Cardiac muscle cell (in vitro differentiated cells and primary cell): ENCODE measurements at regions not wholly inside any gene's neighbourhood (a gene's known extent, or its start where the extent isn't known, plus 50 kb on each side); places are given as distances from the start of the nearest gene placed in this dataset.

Experiments
- DNase-seq, 2 donors: peaks; one replicate each; pipeline versions ENCODE4 v3.0.0 to v3.0.0-alpha.2; 2010 to 2017; ENCODE audit warnings: low read depth in 1 of 2, low spot score in 1 of 2
- H3K27ac ChIP-seq: fragments of 200-600 bp; sonication (generic); 2 replicates; pipeline ENCODE4 v1.5.1; 2016
- H3K27me3 ChIP-seq: fragments of 200-600 bp; sonication (generic); 2 replicates; pipeline ENCODE4 v1.6.0; 2016; ENCODE audit warnings: control low read depth
- H3K36me3 ChIP-seq: fragments of 200-600 bp; sonication (generic); 2 replicates; pipeline ENCODE4 v1.5.1; 2016; ENCODE audit warnings: control low read depth
- H3K4me1 ChIP-seq: fragments of 200-600 bp; sonication (generic); 2 replicates; pipeline ENCODE4 v1.8.1; 2017; ENCODE audit warnings: low read depth, mild to moderate bottlenecking, mixed run types
- H3K4me3 ChIP-seq: fragments of 200-600 bp; sonication (generic); 2 replicates; pipeline ENCODE4 v1.5.1; 2016; ENCODE audit warnings: mild to moderate bottlenecking
- H3K9me3 ChIP-seq: fragments of 200-600 bp; sonication (generic); 2 replicates; pipeline ENCODE4 v1.5.1; 2017; ENCODE audit warnings: low read depth, mild to moderate bottlenecking, control low read depth
- TF ChIP-seq, protein P1 (sequence below): IDR thresholded peaks from 2 replicates; pipeline ENCODE4 v1.5.1; 2012; ENCODE audit warnings: low read depth, mild to moderate bottlenecking, low read length

DNA sequence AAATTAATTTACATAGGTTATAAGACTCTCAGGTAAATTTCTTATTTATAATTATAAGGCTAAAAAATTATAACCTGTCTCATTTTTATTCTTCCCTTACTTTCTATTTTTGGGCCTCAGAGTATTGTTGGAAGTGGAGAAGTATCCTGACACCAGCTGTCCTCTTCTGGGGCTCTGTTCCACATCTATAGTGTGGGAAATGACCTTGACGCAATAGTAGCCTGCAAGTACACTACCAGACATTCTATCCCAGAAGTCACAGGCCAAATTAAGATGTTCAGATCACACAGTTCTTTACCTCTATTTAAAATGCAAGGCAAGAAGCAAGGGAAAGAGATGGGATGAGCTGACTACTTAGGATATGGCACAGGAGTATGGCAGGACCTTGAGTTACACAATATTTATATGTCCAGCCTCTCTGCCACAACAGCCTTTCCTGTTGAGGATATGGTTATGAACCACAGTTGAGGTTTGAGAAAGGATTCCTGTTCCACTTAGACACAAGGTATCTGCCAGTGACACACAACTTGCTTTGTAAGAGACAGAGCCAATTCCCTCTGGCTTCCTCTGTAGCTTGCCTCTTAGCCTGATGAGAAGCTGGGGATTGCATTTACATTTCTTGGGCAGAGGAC, 158.0 kb upstream of the IL12A start:
- TF ChIP-seq, protein P1, sequence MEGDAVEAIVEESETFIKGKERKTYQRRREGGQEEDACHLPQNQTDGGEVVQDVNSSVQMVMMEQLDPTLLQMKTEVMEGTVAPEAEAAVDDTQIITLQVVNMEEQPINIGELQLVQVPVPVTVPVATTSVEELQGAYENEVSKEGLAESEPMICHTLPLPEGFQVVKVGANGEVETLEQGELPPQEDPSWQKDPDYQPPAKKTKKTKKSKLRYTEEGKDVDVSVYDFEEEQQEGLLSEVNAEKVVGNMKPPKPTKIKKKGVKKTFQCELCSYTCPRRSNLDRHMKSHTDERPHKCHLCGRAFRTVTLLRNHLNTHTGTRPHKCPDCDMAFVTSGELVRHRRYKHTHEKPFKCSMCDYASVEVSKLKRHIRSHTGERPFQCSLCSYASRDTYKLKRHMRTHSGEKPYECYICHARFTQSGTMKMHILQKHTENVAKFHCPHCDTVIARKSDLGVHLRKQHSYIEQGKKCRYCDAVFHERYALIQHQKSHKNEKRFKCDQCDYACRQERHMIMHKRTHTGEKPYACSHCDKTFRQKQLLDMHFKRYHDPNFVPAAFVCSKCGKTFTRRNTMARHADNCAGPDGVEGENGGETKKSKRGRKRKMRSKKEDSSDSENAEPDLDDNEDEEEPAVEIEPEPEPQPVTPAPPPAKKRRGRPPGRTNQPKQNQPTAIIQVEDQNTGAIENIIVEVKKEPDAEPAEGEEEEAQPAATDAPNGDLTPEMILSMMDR, result no peak
- DNase-seq, result no peak
- H3K27ac ChIP-seq, result no peak overlapping the region
- H3K36me3 ChIP-seq, result no peaks in the 10 kb centered on the region
- H3K9me3 ChIP-seq, result no peaks in the 10 kb centered on the region
- no peak overlapping the region for H3K4me3 ChIP-seq
- no peaks in the 10 kb centered on the region for H3K27me3 ChIP-seq
- H3K4me1 ChIP-seq, result peaks cover 5% of the 10 kb centered on the region

DNA sequence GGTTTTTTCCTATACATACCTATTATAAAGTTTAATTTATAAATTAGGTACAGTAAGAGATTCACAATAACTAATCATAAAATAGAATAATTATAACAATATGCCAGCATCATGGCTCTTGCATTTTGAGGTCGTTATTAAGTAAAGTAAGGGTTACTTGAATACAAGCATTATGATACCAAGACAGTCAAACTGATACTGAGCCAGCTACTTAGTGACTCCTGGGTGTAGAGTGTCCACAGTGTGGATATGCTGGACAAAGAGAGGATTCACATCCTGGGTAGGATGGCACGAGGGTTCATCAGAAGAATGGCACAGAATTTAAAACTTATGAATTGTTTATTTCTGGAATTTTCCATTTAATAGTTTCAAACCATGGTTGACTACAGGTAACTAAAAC, 157.2 kb upstream of the IL12A start:
- H3K4me1 ChIP-seq, result peaks cover 6% of the 10 kb centered on the region
- no peaks in the 10 kb centered on the region for H3K9me3 ChIP-seq
- DNase-seq, result no peak
- no peaks in the 10 kb centered on the region for H3K36me3 ChIP-seq
- TF ChIP-seq, protein P1, result no peak
- no peaks in the 10 kb centered on the region for H3K27me3 ChIP-seq
- H3K4me3 ChIP-seq, result no peak overlapping the region
- no peak overlapping the region for H3K27ac ChIP-seq

DNA sequence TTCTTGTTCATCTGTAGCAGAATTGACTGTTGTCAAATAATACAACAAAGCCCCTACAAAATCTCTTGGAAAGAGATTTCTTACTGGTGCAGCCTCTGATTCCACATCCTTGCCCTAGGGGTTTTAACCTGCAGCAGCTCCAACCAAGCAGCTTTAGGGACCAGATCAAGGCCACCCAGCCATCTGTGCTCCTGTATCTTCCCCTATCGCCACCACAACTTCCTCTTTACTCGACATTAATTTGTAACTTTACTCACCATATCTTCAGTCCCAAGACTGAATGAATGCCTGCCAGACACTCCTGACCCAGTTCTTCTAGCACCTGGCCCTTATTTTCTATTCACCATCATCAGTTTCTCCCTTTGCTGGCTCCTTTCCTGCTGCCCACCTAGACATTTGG, 156.6 kb upstream of the IL12A start:
- Histone ChIP-seq H3K9me3 (no peaks in the 10 kb centered on the region), H3K27me3 (no peaks in the 10 kb centered on the region), H3K4me3 (no peak overlapping the region), H3K4me1 (peaks cover 12% of the 10 kb centered on the region), H3K36me3 (no peaks in the 10 kb centered on the region), H3K27ac (no peak overlapping the region)
- no peak for DNase-seq
- TF ChIP-seq, protein P1, result no peak

DNA sequence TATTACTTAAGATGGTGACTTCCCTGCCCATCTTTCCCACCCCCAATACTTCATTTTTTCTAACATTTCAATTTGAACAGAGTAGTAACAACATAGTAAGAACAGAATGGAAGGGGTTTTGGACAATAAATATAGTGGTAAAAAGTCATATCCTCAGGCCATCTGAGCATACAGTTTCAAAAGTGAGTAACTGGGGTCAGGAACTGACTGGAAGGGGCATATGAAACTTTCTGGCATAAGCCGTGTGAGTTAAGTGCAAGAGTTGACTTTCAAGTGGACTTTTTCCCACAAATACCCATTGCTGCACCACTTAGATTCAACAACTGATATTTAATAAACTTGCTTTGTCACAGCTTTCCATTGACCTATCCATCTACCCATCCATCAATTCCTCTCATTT, 153.5 kb upstream of the IL12A start:
- Histone ChIP-seq H3K4me1 (peaks cover 19% of the 10 kb centered on the region), H3K27me3 (no peaks in the 10 kb centered on the region), H3K36me3 (no peaks in the 10 kb centered on the region), H3K27ac (no peak overlapping the region), H3K4me3 (no peak overlapping the region), H3K9me3 (no peaks in the 10 kb centered on the region)
- no peak for DNase-seq
- TF ChIP-seq, protein P1, result no peak

DNA sequence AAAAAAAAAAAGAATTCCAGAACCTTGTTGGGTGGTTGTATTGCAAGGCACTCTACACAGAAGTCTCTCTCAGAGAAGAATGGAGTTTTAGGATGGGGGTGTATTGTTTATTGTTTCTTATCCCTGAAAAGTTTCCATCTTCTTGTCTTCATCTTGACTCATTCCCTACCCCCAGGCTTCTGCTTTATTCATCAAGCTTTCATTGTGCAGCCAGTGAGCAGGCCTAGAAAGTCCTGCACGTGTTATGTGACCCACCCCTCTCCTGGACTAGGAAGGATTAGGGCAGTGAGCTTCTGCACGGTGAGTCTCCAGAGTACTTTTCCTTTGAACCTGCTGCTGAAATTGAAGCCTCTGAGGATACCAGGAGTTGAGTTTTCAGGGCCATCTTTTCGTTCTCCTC, 150.9 kb upstream of the IL12A start:
- Histone ChIP-seq H3K9me3 (no peaks in the 10 kb centered on the region), H3K4me3 (no peak overlapping the region), H3K36me3 (no peaks in the 10 kb centered on the region), H3K27ac (no peak overlapping the region), H3K27me3 (no peaks in the 10 kb centered on the region), H3K4me1 (peaks cover 27% of the 10 kb centered on the region)
- no peak for DNase-seq
- TF ChIP-seq, protein P1, result no peak
